CD4-positive, alpha-beta T cell (primary cell): ENCODE measurements at regions not wholly inside any gene's neighbourhood (a gene's known extent, or its start where the extent isn't known, plus 50 kb on each side); places are given as distances from the start of the nearest gene placed in this dataset.

Experiments used
- ATAC-seq: fragments of 200-7000 bp; cut with Tn5 transposase; one replicate; pipeline ENCODE4 v1.10.0; 2022; ENCODE audit warnings: mild to moderate bottlenecking; ENCODE audit not compliant: poor library complexity
- CTCF ChIA-PET: fragments of 350-600 bp; sonication (Branson Sonifier 250); formaldehyde crosslinking; loops from one replicate; lab custom pipeline; 2021; ENCODE audit warnings: antibody characterized with exemption, inconsistent platforms; lab: Charles Lee
- POLR2A ChIA-PET: fragments of 350-600 bp; sonication (Branson Sonifier 250); formaldehyde crosslinking; loops from one replicate; lab custom pipeline; 2021; ENCODE audit warnings: antibody characterized with exemption, inconsistent platforms; lab: Charles Lee
- DNase-seq, 14 experiments: peaks; one replicate each; pipeline ENCODE4 v3.0.0-alpha.2; 2013 to 2020; ENCODE audit warnings: mixed read lengths in 2 of 14
- H3K27ac ChIP-seq, 2 donors: one replicate each; pipeline versions ENCODE4 v1.5.1 to v1.7.0; 2013; ENCODE audit warnings: low read length in 2 of 2, low read depth in 1 of 2, mild to moderate bottlenecking in 1 of 2
- H3K27me3 ChIP-seq, 2 experiments: 1 replicate in 1 of 2; 2 replicates in 1 of 2; pipeline versions ENCODE4 v1.6.1 to v1.7.0; 2013; ENCODE audit warnings: low read length in 2 of 2, control low read depth in 1 of 2, mild to moderate bottlenecking in 1 of 2, moderate library complexity in 1 of 2; ENCODE audit not compliant: insufficient read depth in 2 of 2, control insufficient read depth in 1 of 2
- H3K36me3 ChIP-seq: one replicate; pipeline ENCODE4 v1.6.1; 2013; ENCODE audit warnings: low read length, control low read depth; ENCODE audit not compliant: insufficient read depth
- H3K4me1 ChIP-seq: one replicate; pipeline ENCODE4 v1.6.1; 2013; ENCODE audit warnings: low read length, control low read depth; ENCODE audit not compliant: insufficient read depth
- H3K4me3 ChIP-seq: one replicate; pipeline ENCODE4 v1.5.1; 2013; ENCODE audit warnings: mild to moderate bottlenecking, low read length, moderate library complexity
- H3K9me3 ChIP-seq, 2 experiments: 1 replicate in 1 of 2; 2 replicates in 1 of 2; pipeline versions ENCODE4 v1.6.1 to v1.7.0; 2013; ENCODE audit warnings: low read length in 2 of 2, mild to moderate bottlenecking in 2 of 2, control low read depth in 1 of 2, moderate library complexity in 1 of 2; ENCODE audit not compliant: control insufficient read depth in 1 of 2, insufficient read depth in 1 of 2
- H3K27ac Mint-ChIP-seq: one replicate; pipeline ENCODE4 v1.8.0; 2020; ENCODE audit warnings: mixed read lengths
- H3K27me3 Mint-ChIP-seq: one replicate; pipeline ENCODE4 v1.8.0; 2021; ENCODE audit warnings: mixed read lengths
- H3K36me3 Mint-ChIP-seq: one replicate; pipeline ENCODE4 v1.8.0; 2021; ENCODE audit warnings: low read depth, mixed read lengths
- H3K4me1 Mint-ChIP-seq: one replicate; pipeline ENCODE4 v1.8.0; 2021; ENCODE audit warnings: low read depth, mixed read lengths
- H3K4me3 Mint-ChIP-seq: one replicate; pipeline ENCODE4 v1.8.0; 2020; ENCODE audit warnings: mild to moderate bottlenecking, mixed read lengths
- H3K9me3 Mint-ChIP-seq: one replicate; pipeline ENCODE4 v1.8.0; 2020; ENCODE audit warnings: mixed read lengths
- CTCF ChIP-seq: fragments of 200-600 bp; IDR thresholded peaks from one replicate; pipeline ENCODE4 v1.8.0; 2022; ENCODE audit warnings: antibody characterized with exemption, mild to moderate bottlenecking
- intact Hi-C, 2 experiments: fragments of 100-400 bp; cut with DNase I in 1 of 2; cut with micrococcal nuclease in 1 of 2; formaldehyde crosslinking; loops; one replicate each; pipeline versions ENCODE4 v1.15.1 to v1.9.0; 2023 to 2025; cut with DNase I, micrococcal nuclease

GRCh38 chr18:29309366-29309765 lies 1132.4 kb upstream of the CDH2 start:
- H3K4me3 ChIP-seq = no peak overlapping the region
- no peak overlapping the region for H3K4me3 Mint-ChIP-seq
- H3K9me3 ChIP-seq = peaks cover 0 to 9% of the 10 kb centered on the region in 2 experiments
- no peaks in the 10 kb centered on the region for H3K4me1 Mint-ChIP-seq
- no peak overlapping the region for H3K27ac Mint-ChIP-seq
- DNase-seq = no peak
- H3K4me1 ChIP-seq = no peaks in the 10 kb centered on the region
- no peaks in the 10 kb centered on the region for H3K36me3 Mint-ChIP-seq
- ATAC-seq = no peak
- H3K36me3 ChIP-seq = no peaks in the 10 kb centered on the region
- no peaks in the 10 kb centered on the region for H3K27me3 Mint-ChIP-seq
- CTCF ChIA-PET = no interaction called here
- POLR2A ChIA-PET = no interaction called here
- H3K9me3 Mint-ChIP-seq = peaks cover 10% of the 10 kb centered on the region
- no peak overlapping the region for H3K27ac ChIP-seq
- no peak for TF ChIP-seq CTCF
- H3K27me3 ChIP-seq = no peaks in the 10 kb centered on the region
- intact Hi-C loops = no loop called here

DNA sequence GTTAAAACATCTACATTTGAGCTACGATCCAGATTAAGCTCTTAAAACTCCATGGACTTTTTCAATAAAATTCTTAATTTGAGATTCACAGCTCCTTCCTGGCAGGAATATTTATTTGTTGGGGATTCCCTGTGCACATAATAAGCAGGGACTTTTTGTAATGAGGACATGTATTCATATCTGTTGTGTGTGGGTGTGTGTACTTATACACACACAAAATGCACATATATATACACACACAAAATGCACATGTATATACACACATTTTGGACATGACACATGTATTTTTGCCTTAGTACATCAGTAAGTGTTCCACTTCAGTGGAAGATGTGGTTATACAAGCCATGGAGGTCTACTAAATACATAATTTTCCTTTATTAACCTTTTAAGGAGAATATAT lies 1131.1 kb upstream of the CDH2 start:
- no peaks in the 10 kb centered on the region for H3K27me3 ChIP-seq
- no peak overlapping the region for H3K27ac ChIP-seq
- DNase-seq = no peak
- no peak overlapping the region for H3K4me3 ChIP-seq
- Mint-ChIP-seq H3K27me3 (no peaks in the 10 kb centered on the region), H3K9me3 (peaks cover 13% of the 10 kb centered on the region), H3K4me1 (no peaks in the 10 kb centered on the region), H3K36me3 (no peaks in the 10 kb centered on the region), H3K27ac (no peak overlapping the region), H3K4me3 (no peak overlapping the region)
- H3K4me1 ChIP-seq = no peaks in the 10 kb centered on the region
- intact Hi-C loops = no loop called here
- no peak for ATAC-seq
- no peaks in the 10 kb centered on the region for H3K36me3 ChIP-seq
- peaks cover 0 to 9% of the 10 kb centered on the region in 2 experiments for H3K9me3 ChIP-seq
- no peak for TF ChIP-seq CTCF
- POLR2A ChIA-PET = no interaction called here
- CTCF ChIA-PET = no interaction called here

DNA sequence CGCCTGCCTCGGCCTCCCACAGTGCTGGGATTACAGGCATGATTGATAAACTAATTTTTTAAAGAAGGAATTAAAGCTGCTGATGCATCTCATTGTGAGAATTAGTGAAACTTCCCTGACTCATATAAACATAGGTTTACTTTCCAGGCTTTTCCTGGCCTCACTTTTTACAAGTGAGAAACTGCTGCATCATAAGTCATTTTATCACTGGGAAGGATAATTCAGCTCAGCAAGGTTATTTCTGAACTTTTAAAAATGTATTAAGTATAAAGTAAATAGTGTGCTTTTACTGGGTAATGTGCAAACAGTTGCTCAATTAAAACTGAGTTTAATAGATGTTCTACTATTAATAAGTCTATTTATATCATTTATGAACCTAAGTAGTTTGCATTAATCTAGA lies 1130.3 kb upstream of the CDH2 start:
- Histone ChIP-seq H3K9me3 (peaks cover 0 to 9% of the 10 kb centered on the region in 2 experiments), H3K27me3 (no peaks in the 10 kb centered on the region), H3K4me3 (no peak overlapping the region), H3K27ac (no peak overlapping the region), H3K36me3 (no peaks in the 10 kb centered on the region), H3K4me1 (no peaks in the 10 kb centered on the region)
- H3K27ac Mint-ChIP-seq = no peak overlapping the region
- DNase-seq (no peak), ATAC-seq (no peak)
- CTCF ChIA-PET = no interaction called here
- H3K4me1 Mint-ChIP-seq = no peaks in the 10 kb centered on the region
- TF ChIP-seq CTCF = no peak
- intact Hi-C loops = no loop called here
- peaks cover 11% of the 10 kb centered on the region for H3K9me3 Mint-ChIP-seq
- no peaks in the 10 kb centered on the region for H3K36me3 Mint-ChIP-seq
- POLR2A ChIA-PET = no interaction called here
- no peaks in the 10 kb centered on the region for H3K27me3 Mint-ChIP-seq
- H3K4me3 Mint-ChIP-seq = no peak overlapping the region
